NCI-H345 treated with DMSO at 0.1 percent for 48 hours (cell line): ENCODE measurements at regions not wholly inside any gene's neighbourhood (a gene's known extent, or its start where the extent isn't known, plus 50 kb on each side); places are given as distances from the start of the nearest gene placed in this dataset.

ENCODE experiments used
- DNase-seq: peaks from one replicate; lab custom pipeline; 2025; ENCODE audit not compliant: unreplicated experiment; lab: John Stamatoyannopoulos, UW

DNA sequence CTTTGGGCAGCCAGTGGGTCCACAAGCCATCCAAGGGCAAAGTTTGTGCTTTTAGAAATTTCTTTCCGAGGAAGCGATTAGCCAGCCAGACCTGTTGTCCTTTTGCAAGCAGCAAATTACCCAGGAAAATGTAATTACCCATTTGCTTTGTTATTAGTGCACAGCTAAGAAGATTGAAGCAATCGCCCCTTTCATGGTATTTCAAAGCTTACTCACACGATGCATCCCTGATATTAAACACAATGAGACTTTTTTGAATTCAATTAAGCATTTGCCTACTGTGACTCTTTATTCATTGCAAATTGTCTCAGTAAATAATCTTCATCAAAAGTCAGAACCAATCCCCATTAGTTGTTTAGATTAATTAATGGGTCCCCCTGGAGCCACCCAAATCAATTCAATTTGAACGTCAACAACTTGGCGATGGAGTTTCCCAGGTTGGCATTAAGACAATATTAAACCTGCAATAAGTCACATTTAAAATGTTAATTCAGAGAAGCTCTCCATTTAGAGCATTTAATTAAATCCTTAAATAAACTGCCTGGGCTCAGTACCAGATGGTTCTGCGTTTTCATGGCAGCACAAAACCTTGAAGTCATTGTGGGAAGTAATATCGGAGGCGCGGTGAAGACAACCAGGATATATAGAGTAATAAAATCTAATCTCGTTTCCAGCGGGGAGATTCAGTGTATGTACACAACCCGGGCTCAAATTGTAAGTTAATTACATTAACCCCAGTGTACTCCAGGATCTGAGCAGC is 366.2 kb upstream of the TNRC6C start:
- DNase-seq = no peak

DNA sequence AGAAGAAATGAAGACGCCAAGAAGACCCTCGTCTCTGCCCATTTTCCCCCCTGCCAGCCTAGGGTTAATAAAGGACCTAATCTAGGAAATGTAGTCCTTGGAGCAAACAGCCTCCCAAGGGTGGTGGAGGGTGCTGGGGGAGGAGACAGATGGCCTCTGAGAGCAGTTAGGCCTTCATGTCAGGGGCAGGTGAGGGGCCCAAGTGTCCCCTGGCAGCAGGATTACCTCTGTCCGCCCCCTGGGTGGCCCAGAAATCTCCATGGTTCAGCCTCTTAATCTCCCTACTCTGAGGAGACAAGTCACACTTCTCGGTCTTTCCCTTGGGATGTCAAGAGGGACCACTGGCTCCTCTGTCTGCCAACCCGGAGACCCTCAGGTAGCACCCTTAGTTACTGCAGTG is 365.4 kb upstream of the TNRC6C start:
- DNase-seq = no peak

DNA sequence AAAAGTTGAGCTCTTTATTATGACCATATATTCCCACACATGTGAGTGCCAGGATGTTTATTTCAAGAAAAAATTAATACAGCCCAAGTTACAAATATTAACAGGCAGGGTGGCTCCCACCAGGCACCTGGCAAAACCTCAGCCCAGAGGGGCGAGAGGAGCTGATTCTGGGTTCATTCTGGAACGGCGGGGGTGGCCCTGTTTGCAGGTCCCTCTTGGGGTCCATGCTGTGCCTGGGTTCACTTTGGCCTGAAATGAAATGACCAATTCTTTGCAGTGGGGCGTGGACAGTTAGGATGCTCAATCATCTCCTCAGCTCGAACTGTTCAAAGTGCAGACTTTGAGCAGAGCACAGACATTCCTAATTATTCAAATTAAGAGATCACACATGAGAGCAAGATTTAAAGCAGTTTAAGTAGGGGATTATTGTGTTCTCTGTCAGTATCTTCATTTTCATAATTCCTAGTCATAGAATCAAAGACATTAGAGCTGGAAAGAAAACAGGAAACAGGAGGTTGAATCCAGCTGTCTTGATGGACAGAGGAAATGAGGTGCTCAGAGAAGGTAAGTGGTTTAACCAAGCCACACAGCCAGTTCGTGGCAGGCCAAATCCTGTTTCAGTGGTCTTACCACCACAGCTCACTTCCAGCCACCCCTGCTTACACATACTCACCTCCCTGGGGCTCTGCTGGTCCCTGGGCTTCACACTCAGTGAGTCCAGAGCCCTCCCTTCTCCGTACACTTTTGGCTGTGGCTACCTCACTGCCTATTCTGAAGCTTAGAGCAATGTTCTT is 363.9 kb upstream of the TNRC6C start:
- DNase-seq = no peak

DNA sequence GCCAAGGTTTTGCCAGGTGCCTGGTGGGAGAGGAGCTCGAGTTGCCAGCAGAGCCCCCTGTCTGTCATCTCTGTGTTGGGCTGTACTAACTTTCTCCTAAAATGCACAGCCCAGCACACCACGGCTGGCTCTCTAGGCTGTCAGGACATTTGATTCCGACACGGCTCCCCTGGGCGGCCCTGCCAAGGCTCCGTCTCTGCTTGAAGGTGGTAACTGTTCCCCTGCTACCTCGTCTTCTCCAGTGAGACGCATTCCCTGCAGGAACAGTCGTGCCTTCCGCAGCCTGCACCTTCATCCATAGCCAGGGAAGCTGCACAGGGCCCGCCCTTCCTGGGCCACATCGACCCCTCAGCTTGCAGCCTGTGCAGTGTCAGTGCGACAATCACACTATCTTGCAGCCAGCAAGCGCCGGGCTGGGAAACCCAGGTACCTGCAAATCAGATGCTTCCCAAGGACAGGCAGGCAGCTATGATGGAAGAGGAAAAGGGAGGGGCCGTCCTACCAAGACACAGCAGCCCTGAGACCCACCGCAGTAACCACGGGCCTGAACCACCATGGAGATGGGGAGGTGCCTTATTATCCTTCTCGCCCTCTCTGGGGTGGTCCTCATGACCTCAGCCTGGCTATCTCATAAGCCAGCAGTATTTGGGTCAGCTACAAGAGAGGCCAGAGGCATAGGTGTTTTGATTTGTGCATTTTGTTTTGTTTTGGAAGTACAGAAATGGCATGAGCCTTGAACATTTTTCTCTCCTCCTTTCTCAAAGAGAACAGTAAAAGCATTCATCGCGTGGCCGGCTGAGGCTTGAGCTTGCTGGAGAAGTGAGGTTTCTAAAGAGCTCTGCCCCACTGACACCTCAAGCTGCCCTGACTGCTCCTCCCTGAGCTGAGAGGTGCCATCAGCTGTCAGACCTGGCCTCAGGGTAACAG is 361.7 kb upstream of the TNRC6C start:
- DNase-seq = no peak

DNA sequence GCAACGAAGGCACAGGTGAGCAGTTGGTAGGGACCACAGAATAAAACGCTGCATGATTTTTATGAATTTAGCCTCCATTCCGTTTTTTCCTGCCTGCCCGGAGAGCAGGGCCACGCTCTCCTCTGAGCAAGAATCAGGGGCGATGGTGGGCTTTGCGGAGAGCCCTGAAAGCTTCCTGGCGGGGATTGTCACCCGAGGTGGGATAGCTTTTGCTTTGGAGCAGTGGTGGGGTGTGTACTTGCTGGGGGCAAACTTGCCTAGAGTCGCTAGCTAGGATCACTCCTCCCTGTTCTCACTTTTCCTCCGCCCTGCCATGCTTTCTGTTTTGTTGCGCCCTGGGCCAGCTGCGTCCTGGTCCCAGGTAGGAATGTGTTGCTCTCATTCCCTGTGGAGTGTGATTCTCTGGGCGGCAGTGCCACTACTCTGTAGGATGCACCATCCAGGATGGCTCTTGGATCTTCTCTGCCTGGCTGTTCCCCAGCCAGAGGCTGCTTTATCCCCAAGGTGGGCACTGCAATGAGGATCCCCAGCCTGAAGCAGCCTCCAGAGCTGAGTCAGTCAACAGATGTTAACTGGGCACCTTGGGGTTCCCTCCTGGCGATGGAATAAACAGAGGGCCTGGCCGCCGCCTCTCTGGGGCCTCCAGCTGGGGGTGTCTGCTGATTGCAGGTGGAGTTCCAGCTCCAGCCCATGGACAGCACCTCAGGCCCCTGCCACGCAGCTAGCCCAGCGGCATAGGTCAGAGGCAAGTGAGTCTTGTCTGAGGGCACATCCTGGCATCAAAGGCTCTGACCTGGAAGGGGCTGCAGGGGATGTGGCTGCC is 360.9 kb upstream of the TNRC6C start:
- DNase-seq = no peak

DNA sequence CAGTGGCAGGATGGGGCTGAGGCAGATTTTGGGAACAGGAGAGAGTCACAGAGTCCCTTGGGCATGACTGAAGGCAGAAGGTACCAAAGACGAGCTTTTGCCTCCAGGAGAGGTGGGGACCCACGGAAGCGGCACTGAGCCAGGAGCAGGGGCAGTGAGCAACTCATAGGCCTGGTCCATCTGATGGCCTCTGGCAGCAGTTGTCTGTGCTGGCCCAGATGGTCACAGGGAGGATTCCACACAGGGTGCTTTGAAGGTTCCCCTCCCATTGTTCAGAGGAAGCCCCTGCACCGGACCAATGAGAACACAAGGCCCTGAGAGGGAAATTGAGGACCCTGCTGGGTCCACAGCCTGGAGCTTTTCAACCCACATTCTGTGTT is 360.3 kb upstream of the TNRC6C start:
- DNase-seq = no peak

DNA sequence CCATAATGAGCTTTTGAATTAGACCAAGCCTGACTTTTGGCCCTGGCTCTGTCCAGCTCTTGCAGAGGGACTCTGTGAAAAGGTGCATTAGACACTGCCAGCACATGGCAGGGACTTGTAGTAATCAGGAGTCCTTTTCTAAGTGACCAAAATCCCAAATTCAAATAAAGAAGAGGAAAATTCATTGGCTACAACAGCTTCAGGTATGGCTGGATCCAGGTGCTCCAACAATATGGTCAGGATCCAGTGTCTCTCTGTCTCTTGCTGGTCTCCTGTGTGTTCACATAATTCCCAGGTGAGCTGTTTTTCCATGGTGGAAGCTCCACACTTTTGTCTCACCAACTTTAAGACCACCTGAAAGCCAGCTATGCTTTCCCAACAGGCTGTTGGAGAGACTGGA is 358.8 kb upstream of the TNRC6C start:
- no peak for DNase-seq

DNA sequence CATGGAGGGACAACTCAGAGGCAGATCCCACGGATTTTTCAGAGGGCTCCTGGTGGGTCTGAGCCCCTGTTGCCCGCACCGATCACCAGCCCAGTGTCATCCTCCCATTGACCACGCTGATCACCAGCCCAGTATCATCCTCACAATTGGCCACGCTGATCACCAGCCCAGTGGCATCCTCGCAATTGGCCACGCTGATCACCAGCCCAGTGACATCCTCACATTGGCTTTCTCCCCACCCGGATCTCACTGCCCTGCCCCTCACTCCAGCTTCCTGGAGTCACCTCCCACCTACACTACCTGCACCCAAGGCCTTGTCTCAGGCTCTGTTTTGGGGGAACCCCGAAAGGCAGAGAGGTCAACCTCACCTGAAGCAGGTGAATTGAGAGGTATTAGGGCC is 358.2 kb upstream of the TNRC6C start:
- DNase-seq = no peak

DNA sequence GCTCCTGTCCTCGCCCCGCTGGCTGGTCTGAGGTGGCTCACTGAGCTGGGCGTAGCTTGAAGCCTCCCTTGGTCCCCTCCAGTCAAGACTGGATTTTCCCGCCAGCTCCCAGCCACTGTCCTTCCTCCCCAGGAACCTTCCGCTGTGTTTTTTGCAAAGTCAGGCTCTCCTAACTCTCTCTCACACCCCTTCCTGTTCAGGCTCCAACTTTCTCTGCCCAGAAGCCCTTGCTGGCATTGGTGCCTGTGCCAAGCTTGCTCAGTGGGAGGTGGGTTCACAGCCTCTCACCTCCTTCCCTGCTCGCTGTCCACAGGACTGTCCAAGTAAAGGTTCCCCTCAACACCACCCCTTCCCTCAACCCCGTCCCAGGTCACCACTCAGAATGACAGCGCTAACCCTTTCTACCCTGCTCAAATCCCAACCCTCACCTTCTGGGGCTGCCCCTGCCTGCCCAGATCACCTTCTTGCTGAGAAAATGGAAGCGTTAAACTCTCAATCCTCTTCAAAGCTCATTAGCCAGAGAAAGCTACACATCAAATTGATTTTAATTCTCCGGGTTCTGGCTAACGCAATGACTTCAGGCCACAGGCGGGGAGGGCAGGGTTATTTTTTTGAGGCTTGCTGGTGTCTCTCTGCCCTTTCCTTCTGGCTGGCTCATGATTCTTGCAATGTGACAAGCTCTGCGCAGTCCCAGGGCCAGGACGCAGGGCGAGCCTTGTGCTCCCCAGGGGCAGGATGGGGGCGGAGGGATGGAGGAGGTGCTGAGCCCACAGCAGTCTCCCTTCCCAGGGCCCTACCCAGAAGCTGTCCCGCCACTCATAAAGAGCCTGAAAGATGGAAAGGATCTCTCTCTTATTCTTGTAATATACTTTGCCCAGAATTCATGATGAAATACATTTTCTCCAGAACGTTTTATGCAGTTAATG is 357.2 kb upstream of the TNRC6C start:
- no peak for DNase-seq

DNA sequence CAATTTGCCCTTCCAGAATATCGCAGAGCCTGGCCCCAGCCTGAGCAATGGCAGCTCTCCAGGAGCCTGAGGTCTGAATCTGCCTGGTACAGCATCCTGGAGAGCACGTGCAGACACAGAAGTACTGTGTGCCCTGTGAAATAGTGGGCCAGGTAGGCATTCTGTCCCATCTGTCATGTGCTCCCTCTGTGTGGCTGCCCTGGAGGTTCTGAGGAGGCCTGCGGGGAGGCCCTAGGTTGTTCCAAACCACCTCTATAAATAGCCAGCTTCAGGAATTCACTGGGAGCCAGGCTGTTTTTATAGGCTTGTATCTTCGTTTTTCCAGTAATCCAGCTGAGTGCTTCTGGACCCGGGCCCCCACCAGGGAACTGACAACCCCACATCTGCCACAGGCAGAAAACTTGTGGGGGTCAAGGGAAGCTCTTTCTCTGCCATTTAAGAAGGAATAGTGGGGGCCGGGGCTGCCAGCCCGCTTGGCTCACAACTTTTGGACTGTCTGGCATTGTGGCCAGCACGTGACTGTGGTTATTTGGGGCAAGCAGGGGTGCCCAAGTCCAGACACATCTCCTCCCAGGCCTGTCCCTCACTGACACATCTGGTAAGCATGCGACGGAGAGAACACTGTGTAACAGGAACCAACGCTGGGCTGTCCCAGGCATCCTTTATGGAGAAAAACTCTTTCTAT is 356.3 kb upstream of the TNRC6C start:
- DNase-seq = no peak

DNA sequence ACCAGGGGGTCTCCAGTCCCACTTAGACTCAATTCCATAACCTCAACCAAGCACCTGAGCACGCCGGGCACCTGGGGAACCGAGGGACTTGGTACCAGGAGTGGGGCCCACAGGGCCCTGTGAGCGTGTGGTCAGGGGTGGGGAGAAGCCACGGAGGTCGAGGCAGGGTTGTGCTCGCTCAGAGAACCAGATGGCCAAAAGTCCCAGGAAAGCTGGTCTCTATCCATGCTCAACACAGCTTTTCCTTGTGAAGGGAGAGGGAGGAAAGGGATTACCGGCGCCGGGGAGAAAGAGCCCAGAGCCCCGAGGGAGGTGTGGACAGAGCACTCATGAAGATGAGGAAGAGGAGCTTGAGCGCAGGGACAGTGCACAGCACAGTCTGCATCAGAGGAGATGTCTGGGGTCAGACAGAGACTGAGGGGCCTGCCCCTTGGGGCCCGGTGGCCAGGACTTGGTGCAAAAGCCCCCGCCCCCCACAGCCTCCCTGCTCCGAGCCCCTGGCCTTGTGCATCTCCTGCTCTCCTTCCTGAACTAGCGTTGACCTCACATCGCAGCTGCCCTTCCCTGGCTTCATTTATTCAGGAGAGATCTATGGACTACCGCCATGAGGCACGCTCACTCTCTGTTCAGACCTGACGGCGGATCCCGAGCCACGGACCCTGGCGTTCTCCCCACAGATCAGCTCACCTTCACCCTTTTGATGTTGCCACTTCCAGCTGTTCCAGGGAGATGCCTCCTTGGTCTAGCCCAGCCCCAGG is 355.4 kb upstream of the TNRC6C start:
- DNase-seq = no peak

DNA sequence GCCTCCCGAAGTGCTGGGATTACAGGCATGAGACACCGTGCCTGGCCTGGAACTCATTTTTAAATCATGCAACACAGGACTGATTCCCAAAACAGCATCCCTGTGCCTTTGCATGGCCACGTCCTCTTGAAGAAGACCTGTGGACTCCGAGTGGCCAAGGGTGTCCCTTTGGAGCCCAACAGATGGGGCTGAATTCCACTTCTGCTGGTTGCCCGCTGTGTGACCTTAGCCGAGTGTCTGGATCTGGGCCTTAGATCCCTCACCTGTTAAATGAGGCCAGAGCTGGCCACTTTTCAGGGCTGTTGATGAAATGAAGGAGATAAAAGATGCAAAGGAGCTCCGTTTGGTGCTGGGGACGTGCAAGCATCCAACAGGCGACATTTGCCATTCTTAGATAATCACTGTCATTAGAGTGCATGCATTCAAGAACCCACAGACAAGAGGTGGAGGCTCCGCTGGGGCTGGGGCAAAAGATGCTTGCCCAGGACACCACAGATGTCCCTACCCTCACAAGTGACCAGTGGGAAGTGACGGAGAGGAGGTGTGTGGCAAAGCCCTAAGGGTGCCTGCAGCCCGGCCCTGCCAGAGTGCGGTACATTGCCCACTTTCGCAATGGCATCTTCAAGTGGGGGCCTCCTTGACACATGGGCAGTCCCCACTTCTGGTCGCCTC is 354.1 kb upstream of the TNRC6C start:
- DNase-seq = no peak

DNA sequence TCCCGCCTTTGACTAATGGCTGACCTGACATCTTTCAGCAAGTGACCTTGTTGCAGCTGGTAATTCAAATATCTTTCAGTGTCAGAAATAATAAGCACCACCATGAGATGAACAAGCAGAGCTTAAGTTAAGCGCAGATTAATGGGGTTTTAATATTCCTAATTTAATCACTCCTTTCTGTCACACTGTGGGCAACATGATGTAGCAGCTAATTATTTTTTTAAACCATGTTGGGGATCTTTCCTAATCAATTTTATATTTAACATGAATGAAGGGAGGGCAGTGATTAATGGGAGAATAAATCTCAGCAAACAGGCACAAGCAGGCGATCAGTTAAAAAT is 353.6 kb upstream of the TNRC6C start:
- no peak for DNase-seq

DNA sequence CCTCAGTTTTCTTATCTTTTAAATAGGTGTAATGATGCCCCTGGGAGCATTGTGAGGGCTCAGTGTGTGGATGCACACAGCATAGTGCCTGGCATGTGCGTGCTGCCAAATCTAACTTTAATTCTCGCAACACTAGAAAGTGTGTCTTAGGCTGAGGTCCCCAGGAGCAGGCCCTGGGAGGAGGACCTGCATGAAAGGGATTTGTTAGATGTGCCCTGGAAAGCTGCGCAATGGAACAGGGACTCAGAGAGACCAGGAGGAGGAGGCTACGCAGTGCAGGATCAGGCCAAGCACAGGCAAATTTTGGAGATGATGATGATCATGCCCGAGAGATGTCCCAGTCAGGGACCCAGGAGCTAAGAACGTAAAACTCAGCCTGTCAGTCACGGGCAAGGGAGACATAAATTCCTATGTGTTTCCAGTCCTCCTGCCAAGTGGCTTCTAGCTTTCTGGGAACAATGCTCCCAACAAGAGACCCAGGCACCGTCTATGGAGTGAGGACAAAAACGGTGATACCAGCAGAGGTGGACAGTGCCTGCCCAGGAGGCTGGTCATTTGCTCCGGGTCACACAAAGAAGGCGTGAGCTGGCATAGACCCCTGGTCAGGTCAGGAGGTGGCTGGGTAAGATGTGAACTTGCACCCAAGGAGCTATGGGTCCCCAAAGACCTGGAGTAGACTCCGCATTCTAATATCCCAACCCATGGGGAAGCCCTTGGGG is 352.2 kb upstream of the TNRC6C start:
- DNase-seq = no peak

DNA sequence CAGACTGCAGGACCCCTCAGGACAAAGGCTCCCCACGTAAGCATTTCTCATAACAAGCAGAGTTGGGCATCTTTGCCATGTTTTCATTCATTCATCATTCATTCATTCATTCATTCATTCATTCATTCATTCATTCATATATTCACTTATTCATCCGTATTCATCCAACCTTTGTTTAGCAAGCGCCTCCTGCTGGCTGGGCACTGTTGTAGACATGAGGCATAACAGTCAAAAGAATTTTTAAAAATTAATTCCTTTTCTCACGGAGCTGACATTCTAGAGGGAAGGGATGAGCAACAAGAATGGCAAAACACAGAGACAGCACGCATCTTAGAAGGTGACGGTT is 351.7 kb upstream of the TNRC6C start:
- no peak for DNase-seq

DNA sequence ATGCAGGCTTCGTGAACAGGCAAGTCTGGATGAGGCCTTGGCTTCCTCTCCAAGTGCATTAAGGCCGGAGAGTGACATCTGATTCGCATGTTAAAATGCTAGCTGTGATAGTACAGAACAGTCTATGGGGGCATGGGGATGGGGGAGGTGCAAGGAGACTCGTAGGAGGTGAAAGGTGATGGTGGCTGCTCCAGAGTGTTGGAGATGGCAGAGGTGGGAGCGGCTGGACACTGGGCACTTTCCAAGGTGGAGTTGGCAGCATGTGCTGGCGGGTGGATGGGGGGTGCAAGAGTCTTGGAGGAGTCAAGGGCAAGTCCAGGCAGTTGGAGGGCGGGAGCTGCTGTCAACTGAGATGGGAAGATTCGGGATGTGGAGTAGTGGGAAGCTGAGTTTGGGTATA is 350.9 kb upstream of the TNRC6C start:
- DNase-seq = no peak

DNA sequence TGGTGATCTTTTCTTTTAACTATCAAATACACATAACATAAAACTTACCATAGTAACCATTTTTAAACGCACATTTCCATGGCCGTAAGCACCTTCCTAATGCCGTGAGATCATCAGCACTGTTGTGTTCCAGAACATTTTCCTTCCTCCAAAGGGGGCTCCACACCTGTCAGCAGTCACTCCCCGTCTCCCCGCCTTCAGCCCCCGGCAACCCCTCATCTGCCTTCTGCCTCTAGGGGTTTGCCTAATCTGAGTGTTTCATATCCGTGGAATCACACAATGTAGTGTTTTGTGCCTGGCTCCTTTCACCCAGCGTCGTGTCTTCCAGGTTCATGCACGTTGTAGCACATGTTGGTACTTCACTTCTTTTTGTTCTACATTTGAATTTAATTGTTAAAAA is 350.1 kb upstream of the TNRC6C start:
- DNase-seq = no peak
